ENCODE measurements at regions not wholly inside any gene's neighbourhood (a gene's known extent, or its start where the extent isn't known, plus 50 kb on each side); places are given as distances from the start of the nearest gene placed in this dataset.

- no peak for TF ChIP-seq CTCF (conservative IDR thresholded peaks at IDR 0.05 in 1 of 2, IDR thresholded peaks at IDR 0.05 in 1 of 2; ENCODE audit: extremely low read depth in 1 of 2, insufficient read depth in 1 of 2, low read depth in 1 of 2, low read length in 2 of 2)
- TF ChIP-seq EZH2 (IDR thresholded peaks at IDR 0.05; ENCODE audit: borderline replicate concordance, low read length), result no peak
Observed at GRCh38 chr13:53474878-53475277, 446.3 kb downstream of the OLFM4 start.
